ENCODE measurements at regions not wholly inside any gene's neighbourhood (a gene's known extent, or its start where the extent isn't known, plus 50 kb on each side); places are given as distances from the start of the nearest gene placed in this dataset.
"Not testable (repeated sequence)": the region's sequence is repeated elsewhere in the genome, so short reads cannot be mapped to it uniquely, and the experiment has no call there.

DNA sequence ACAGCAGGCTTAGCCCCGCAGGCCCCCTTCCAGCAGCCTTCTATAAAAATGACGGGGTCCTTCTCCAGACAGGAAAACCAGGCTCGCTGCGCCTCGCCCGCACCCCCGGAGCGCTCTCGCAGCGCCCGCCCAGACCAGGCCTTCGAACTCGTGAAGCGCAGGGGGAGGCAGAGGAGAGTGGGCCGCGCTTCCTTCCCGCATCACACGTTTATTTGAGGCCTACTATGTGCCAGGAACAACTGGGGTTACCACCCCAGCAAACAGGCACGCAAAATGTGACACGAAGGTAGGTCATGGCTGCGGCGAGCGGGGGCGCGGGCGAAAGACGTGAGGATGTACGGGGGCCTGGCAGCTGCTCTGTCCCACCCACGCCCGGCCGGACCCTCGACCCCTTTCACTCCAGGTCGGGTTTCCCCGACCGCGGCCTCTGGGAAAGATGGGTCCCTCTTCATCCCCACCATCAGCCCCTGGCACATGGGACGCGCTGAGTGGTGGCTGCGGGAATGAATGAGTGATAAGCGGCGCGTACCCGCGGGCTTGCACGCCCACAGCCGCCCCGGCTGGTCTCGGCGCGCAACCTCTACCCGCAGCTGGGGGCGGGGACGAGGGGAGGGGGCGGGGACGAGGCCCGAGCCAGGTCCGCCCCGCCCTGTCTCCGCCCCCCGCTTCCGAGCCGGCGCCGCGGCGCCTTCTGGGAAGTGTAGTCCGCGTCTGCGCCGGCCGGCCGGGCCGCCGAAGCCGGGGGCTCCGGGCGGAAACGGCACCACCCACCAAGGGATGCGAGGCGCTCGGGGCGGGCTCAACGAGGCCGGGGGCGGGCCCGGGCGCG is 59.1 kb downstream of the ZNF467 start:
- peak; percentile 91 for DNase-seq

DNA sequence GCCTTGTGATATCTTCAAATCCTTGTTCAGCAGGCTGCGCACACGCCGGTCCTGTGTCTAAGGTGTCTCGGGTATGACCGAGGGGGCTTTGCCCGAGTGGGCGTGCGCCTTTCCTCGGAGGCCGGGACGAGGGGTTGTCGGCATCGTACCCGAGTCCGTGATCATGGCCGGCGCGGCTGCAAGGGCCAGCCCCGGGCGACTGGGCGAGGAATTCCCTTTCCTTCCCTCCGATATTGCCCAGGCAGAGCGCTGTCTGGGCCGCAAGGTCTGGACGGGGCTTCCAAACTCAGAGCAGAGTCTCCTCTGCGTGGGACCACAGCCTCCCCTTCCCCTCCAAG is 59.7 kb downstream of the ZNF467 start:
- DNase-seq: no peak

DNA sequence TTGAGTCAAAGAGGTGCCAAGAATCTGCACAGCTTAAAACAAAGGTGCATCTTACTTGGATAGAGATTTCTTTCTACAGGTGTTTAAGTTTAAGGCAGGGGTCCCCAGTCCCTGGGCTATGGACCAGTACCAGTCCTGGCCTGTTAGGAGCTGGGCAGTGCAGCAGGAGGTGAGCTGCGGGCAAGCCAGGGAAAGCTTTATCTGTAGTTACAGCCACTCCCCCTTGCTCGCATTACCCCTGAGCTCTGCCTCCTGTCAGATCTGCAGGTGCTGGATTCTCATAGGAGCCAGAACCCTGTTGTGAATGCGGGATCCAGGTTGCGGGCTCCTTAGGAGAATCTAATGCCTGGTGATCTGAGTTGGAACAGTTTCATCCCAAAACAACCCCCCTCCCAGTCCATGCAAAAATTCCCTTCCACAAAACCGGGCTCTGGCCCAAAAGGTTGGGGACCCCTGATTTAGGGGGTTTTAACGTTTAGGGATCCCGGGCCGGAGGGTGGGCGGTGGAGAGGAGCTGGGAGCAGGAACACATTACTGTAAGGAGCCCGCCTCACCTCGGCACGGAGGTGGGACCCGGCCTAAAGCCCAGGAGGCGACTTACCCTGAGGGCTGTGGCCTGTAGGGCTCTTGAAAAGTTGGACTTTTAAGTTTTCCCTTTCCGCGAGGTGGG is 60.2 kb downstream of the ZNF467 start:
- DNase-seq: no peak

DNA sequence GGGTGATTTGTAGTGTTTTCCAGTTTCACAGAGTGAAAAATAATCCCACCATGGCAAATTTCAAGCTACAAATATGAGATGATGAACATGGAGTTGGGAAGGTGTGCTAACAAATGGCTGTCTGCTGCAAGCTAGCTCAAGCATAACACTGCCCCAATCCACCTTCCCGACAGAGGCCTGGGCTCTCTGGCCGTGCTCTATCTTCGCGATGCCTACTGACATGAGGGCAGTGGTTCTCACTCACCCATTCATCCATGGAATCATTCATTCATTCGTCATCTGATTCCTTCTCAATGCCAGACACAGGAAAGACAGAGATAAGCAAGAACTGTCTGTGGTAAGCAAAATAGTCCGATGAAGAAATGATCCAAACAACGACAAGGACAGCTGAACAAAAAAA is 65.4 kb downstream of the ZNF467 start:
- DNase-seq: no peak

GRCh38 chr7:149707448-149707886 is 65.9 kb downstream of the ZNF467 start:
- DNase-seq: no peak

DNA sequence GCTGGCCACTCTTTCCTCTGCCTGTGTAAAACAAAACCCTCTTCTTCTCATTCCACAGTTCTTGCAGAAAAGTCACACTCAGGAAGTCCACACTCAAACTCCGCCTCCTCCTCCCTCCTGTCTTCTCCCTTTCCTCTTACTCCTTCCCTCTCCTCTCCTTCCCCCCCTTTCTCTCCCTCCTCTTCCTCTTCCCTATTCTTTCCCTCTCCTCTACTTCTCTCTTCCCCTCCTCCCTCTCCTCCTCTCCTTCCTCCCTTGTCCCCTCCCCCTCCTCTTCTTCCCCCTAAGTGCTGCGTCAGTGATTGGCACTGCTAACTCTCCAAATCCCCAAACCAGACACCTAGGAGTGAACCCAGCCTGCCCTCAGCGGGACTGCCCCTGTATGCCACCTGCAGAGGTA is 67.0 kb downstream of the ZNF467 start:
- no peak for DNase-seq

- no peak for DNase-seq
These were observed 68.9 kb downstream of the ZNF467 start for GRCh38 chr7:149704507-149704906.

DNA sequence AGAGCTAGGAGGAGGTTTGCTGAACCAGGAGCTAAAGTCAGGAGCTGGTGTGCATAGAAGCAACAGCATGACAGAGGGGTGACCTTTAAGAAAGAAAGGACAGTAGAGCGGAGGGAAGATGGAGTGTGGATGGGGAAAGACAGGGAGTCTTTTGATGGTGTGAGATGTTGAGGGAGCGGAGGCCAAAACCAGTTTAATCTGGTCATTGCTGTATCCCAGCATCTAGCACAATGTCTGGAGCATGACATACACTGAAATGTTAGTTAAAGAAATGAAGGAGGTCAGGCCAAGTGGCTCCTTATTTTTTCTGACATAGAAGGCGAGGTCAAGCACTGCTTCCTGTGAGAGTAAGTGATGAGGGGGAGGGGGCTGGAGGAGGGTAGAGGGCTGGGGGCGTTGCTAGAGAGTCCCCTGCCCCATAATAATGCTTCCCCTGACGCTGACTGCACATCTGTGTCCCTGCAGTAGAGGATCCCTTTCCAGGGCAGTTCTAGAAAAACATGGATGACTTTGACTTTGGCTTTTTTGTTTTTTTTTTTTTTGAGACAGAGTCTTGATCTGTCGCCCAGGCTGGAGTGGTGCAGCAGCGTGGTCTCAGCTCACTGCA is 70.2 kb downstream of the ZNF467 start:
- DNase-seq: no peak

- no peak for DNase-seq
These were observed 71.7 kb downstream of the ZNF467 start for GRCh38 chr7:149701495-149702240.

GRCh38 chr7:149697767-149698166 is 75.6 kb downstream of the ZNF467 start:
- DNase-seq: not testable (repeated sequence)

DNA sequence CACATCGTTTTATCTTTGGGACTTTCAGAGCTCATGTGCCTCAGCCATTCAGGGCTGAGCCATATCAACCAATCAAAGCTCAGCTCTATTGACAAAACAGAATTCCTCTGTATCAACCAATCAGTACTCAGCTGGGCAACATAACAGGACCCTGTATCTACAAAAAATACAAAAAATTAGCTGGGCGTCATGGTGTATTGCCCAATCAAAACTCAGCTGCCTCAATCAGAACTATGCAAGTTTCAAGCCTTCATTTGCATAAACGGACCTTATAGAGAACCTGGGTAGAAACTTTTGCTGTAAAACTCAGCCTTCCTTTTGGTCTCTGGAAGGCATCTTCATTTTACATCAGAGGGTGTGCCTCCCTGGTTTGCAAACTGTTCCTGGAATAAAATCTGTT is 77.1 kb downstream of the ZNF467 start:
- no peak for DNase-seq

DNA sequence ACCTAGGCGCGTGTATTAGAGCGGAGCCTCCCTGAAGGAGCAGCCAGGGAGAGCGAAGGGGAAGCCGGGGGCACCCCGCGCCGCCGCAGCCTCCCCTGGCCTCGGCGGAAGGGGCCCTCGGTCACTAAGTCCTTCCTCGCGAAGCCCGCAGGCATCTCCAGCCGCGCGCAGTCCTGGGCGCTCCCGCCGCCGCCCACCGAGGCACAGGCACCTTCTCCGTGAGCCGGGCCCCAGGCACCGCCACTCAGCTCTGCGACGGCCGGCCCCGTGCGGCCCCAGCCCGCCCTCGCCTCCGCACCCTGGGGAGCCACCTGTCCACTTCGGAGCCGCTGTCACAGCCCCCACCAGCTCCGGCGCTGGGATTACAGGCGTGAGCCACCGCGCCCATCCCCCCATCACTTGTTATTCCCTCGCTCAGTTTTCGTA is 80.8 kb downstream of the ZNF467 start:
- DNase-seq: peak; percentile 38

- no peak for DNase-seq
These were observed 81.3 kb downstream of the ZNF467 start for GRCh38 chr7:149692056-149692455.

DNA sequence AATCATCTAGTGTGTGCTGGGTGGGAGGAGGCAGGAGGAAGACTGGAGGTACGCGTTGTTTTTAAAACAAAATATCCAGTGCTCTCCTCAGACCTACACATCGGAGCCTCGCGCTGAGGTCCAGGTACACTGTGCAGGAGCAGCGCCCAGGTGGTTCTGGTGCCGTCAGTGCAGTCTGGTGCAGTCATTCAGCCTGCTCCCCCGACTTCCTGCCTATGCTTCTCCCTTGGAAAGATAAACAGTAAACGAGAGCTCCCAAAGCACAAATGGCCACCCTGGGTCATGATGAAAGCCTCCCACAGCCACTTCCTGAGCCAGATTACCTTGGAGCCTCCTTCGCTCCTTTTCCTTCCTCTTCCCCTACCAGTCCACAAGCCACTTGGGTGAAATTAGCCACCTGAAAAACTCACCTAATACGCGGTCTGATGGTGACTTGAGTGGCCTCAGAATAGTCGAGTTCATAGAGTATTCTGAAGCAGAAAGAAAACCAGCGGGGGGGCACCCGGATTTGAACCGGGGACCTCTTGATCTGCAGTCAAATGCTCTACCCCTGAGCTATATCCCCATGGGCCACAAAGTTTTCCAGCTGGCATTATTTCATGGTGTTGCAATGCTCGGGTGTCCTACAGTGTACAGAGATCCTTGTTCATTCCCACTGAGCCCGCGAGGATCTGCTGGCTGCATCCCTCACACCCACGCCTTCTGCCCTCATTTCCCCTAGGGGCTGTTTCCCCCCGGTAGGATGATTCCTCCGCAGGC is 82.5 kb downstream of the ZNF467 start:
- DNase-seq: peak; percentile 10

DNA sequence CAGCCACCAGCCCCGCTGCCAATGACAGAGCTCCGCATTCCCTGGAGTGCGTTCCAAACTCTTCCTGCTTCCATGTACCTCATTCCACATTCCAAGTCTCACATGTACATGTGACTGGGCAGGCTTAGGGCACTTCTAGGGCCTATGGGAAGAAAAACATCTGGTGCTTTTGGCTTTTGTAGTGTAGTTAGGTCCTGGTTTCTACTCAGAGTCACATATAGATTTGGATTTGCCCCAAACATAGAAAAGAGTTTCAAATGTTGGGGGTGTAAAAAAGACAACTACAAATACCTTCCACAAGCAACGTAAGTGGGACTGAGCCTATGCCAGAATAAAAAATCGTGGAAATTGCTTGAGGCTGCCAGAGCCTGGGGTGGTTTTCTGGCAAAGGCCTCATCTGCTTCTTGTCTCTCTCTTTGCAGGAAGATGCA is 84.1 kb downstream of the ZNF467 start:
- DNase-seq: no peak

- DNase-seq: no peak
These were observed 84.6 kb downstream of the ZNF467 start for GRCh38 chr7:149688836-149689235.

DNA sequence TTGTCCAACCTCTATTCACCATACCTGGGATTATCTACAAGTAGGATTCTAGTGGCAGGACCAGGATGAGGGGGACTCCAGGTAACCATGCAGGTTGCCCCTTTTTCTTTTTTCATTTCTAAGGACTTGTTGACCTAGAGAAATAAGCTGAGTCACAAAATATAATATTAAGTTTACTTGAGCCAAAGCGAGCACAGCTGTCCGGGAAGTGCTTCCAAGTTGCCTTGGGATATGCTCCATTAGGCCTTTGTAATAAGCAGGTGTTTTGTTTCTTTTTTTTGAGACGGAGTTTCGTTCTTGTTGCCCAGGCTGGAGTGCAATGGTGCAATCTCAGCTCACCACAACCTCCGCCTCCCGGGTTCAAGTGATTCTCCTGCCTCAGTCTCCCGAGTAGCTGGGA is 85.6 kb downstream of the ZNF467 start:
- not testable (repeated sequence) for DNase-seq

- DNase-seq: no peak
These were observed 86.9 kb downstream of the ZNF467 start for GRCh38 chr7:149686449-149686848.

DNA sequence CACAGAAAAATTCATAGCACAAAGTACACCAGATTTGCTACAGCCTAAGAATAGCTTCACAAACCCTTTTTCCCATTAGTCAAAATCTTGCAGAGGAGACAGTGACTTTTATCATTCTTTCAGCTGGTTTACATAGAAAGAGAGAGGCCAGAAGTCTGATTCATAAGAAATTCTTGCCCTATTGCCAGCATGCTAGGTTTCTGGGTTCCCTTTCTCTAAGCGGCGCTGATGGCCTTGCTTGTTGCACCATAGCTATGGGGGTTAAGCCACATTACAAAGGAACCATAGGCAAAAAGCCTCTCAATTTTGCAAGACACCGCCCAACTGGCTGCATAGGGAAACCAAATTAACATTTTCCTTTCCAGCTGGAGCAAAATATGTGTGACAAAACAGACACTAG is 87.4 kb downstream of the ZNF467 start:
- DNase-seq: no peak

- no peak for DNase-seq
These were observed 87.9 kb downstream of the ZNF467 start for GRCh38 chr7:149685455-149685854.

GRCh38 chr7:149683898-149684297 is 89.5 kb downstream of the ZNF467 start:
- no peak for DNase-seq

GRCh38 chr7:149683181-149683580 is 90.2 kb downstream of the ZNF467 start:
- DNase-seq: no peak

DNA sequence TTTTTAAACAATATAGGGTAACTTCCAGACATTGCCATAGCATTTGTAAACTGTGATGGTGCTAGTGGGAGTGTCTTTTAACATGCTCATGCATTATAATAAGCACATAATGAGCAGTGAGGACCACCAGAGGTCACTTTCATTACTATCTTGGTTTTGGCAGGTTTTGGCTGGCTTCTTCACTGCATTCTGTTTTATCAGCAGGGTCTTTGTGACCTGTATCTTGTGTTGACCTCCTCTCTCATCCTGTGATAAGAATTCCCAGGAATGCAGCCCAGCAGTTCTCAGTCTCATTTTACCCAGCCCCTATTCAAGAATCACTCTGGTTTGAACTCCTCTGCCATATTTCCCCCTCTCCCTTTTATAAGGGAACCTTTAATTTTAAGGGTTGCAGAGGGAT is 91.3 kb downstream of the ZNF467 start:
- DNase-seq: no peak
